Sigmoid colon (tissue), 4 donors: ENCODE measurements at regions not wholly inside any gene's neighbourhood (a gene's known extent, or its start where the extent isn't known, plus 50 kb on each side); places are given as distances from the start of the nearest gene placed in this dataset.

Experiments
- EP300 ChIP-seq, 4 donors: sonication (generic); formaldehyde crosslinking; IDR thresholded peaks; one replicate each; pipeline ENCODE4 v1.6.1; 2017; ENCODE audit warnings: antibody characterized with exemption in 4 of 4
- POLR2A ChIP-seq, 2 donors: fragments of 450-650 bp; IDR thresholded peaks; one replicate each; pipeline ENCODE4 v1.6.1; 2016; ENCODE audit warnings: antibody characterized with exemption in 2 of 2, mild to moderate bottlenecking in 2 of 2, moderate library complexity in 2 of 2
- POLR2AphosphoS5 ChIP-seq, 4 donors: sonication (generic); formaldehyde crosslinking; IDR thresholded peaks; one replicate each; pipeline ENCODE4 v1.6.1; 2017; ENCODE audit warnings: antibody characterized with exemption in 4 of 4
- TF ChIP-seq, protein P1 (sequence below), 4 experiments: fragments of 450-650 bp in 3 of 4; fragments of 200-600 bp in 1 of 4; IDR thresholded peaks; one replicate each; pipeline ENCODE4 v1.5.1; 2016 to 2019; ENCODE audit warnings: antibody characterized with exemption in 4 of 4, mild to moderate bottlenecking in 3 of 4, moderate library complexity in 2 of 4

DNA sequence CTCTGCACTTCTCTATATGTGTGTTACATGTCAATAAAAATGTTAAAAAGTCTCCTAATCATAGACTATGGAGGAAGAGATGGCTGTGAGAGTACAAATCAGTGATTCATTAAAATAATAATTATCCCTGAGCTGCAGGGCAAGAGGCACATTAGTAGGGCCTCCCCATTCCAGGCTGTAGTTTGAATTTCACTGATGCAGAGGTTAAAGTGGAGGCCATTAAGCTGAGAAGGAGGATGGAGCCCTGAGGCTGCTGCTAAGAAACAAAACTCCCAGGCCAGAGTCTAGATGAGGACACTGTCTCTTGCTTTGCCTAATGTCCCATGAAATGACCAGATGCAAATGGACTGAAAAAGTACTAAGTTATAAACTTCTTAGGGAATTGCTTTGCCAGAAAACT lies 89.1 kb upstream of the WDR26 start:
- no peak for TF ChIP-seq POLR2A (IDR thresholded peaks at IDR 0.05)
- TF ChIP-seq, protein P1, sequence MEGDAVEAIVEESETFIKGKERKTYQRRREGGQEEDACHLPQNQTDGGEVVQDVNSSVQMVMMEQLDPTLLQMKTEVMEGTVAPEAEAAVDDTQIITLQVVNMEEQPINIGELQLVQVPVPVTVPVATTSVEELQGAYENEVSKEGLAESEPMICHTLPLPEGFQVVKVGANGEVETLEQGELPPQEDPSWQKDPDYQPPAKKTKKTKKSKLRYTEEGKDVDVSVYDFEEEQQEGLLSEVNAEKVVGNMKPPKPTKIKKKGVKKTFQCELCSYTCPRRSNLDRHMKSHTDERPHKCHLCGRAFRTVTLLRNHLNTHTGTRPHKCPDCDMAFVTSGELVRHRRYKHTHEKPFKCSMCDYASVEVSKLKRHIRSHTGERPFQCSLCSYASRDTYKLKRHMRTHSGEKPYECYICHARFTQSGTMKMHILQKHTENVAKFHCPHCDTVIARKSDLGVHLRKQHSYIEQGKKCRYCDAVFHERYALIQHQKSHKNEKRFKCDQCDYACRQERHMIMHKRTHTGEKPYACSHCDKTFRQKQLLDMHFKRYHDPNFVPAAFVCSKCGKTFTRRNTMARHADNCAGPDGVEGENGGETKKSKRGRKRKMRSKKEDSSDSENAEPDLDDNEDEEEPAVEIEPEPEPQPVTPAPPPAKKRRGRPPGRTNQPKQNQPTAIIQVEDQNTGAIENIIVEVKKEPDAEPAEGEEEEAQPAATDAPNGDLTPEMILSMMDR (IDR thresholded peaks at IDR 0.05): no peak
- TF ChIP-seq POLR2AphosphoS5 (IDR thresholded peaks at IDR 0.05): no peak
- TF ChIP-seq EP300 (IDR thresholded peaks at IDR 0.05): no peak
